ENCODE measurements at regions not wholly inside any gene's neighbourhood (a gene's known extent, or its start where the extent isn't known, plus 50 kb on each side); places are given as distances from the start of the nearest gene placed in this dataset.

DNA sequence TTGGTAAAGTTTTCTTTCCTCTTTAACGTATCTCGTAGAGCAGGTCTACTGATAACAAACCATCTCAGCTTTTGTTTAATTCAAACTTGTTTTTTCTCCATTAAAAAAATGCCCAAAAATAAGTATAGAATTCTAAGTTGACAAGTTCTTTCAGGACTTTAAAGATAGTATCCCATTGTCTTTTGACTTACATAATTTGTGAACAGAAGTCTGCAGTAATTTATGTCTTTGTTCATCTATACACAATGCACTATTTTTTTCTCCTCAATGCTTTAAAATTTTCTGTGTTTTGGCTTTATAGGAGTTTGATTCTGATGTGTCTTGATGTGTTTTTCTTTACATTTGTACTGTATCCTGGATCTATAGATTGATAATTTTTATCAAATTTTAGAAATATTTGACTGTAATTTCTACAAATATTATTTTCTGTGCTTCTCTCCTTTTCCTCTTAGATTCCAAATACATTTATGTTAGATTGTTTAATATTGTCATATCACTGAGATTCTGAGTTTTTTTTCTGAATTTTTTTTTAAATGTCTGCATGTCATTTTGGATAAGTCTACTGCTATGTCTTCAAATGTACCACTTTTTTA lies 143.3 kb downstream of the FTCDNL1 start:
- DNase-seq (ENCODE audit: insufficient read length): no peak
- no peak for FAIRE-seq
- no peak for TF ChIP-seq POLR2AphosphoS5 (IDR thresholded peaks at IDR 0.05; ENCODE audit: low read depth, low read length)
- TF ChIP-seq POLR2A (IDR thresholded peaks at IDR 0.05; ENCODE audit: low read depth, low read length): no peak
- no peak for TF ChIP-seq TAF1 (IDR thresholded peaks at IDR 0.05; ENCODE audit: borderline replicate concordance, low read depth, low read length)

DNA sequence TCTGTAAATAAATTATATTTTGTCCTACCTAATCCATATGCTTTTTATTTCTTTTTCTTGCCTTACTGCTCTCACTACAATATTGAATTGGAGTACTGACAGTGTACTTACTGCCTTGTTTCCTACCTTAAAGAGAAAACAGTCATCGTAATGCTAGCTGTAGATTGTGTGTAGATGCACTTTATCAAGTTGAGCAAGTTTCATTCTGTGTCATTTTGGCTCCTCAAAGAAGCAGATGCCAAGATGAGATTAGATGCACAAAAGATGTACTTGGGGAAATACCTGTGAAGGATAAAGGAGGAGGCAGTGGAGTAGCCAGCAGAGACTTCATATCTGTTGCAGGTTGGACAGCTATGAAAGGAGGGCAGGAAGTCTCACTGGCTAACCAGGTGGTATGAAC lies 145.5 kb downstream of the FTCDNL1 start:
- DNase-seq (ENCODE audit: insufficient read length): no peak

DNA sequence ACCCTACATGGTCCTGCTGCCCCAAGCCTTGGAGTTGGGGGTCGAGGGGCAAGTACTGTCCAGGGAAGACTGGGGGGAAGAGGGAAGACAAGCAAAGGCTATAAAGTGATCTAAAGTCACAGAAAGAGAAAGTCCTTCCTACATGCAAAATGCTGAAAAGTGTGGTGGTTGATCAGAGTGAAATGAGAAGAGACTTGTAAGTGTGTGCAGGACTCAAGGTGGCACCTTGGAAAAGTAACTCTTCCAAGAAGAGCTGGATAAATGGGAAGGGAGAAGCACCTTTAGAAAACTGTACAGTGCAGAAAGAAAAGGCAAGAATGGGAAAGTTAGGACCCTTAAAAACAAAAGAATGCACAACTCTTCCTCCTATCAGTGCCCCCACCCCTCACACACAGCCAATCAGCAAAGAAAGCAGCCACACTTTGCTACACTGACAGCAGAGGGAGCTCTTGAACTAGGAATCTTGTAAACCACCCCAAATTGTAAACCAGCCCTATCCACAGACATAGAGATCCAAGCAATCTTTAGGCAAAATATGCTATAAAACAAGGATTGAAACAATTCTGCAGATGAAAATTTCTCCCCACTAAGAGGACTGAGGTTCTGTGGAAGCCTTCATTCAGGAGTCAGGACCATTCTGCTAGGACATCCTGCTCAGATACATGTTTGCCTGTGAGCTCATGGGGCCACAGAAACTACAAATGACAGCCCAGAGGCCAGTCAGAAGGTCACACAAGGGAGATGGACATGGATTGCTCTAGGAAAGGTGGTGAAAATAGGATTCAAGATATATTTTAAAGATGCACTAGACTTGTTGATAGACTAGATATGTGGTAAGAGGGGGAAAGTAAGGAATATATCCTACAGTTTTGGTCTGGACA lies 146.4 kb downstream of the FTCDNL1 start:
- TF ChIP-seq POLR2AphosphoS5 (IDR thresholded peaks at IDR 0.05; ENCODE audit: low read depth, low read length) (no peak), POLR2A (IDR thresholded peaks at IDR 0.05; ENCODE audit: low read depth, low read length) (no peak), TAF1 (IDR thresholded peaks at IDR 0.05; ENCODE audit: borderline replicate concordance, low read depth, low read length) (no peak)
- no peak for FAIRE-seq
- DNase-seq (ENCODE audit: insufficient read length): no peak

More for the DNA sequence above, 145.5 kb downstream of the FTCDNL1 start:
- TF ChIP-seq TAF1 (IDR thresholded peaks at IDR 0.05; ENCODE audit: borderline replicate concordance, low read depth, low read length) (no peak), POLR2AphosphoS5 (IDR thresholded peaks at IDR 0.05; ENCODE audit: low read depth, low read length) (no peak), POLR2A (IDR thresholded peaks at IDR 0.05; ENCODE audit: low read depth, low read length) (no peak)
- peak; percentile 24 for FAIRE-seq

DNA sequence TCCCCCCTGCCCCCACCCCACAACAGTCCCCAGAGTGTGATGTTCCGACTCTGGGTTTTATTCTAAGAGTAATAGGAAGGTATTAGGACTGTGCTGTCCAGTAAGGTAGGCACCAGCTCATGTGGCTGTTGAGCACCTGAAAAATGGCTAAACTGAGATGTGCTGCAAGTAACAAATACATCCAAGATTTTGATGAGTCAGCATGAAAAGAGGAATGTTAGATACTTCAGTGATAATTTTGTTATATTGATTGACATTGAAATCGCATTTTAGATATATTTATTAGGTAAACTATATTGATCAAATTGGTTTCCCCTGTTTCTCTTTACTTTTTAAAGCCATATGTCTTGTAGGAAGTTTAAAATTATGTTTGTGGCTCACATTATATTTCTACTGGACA lies 147.8 kb downstream of the FTCDNL1 start:
- DNase-seq (ENCODE audit: insufficient read length) (no peak), FAIRE-seq (no peak)
- no peak for TF ChIP-seq POLR2A (IDR thresholded peaks at IDR 0.05; ENCODE audit: low read depth, low read length)
- TF ChIP-seq TAF1 (IDR thresholded peaks at IDR 0.05; ENCODE audit: borderline replicate concordance, low read depth, low read length): no peak
- TF ChIP-seq POLR2AphosphoS5 (IDR thresholded peaks at IDR 0.05; ENCODE audit: low read depth, low read length): no peak

DNA sequence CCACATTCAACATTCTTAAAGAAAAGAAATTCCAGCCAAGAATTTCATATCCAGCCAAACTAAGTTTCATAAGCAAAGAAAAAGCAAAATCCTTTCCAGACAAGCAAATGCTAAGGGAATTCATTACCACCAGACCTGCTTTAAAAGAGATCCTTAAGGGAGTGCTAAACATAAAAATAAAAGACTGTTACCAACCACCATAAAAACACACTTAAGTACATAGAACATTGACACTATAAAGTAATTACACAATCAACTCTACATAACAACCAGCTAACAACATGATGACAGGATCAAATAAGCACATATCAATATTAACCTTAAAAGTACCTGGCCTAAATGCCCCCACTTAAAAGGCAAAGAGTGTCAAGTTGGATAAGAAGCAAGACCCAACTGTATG lies 153.5 kb downstream of the FTCDNL1 start:
- no peak for DNase-seq (ENCODE audit: insufficient read length)
- FAIRE-seq: no peak
- TF ChIP-seq POLR2A (IDR thresholded peaks at IDR 0.05; ENCODE audit: low read depth, low read length) (no peak), TAF1 (IDR thresholded peaks at IDR 0.05; ENCODE audit: borderline replicate concordance, low read depth, low read length) (no peak), POLR2AphosphoS5 (IDR thresholded peaks at IDR 0.05; ENCODE audit: low read depth, low read length) (no peak)

DNA sequence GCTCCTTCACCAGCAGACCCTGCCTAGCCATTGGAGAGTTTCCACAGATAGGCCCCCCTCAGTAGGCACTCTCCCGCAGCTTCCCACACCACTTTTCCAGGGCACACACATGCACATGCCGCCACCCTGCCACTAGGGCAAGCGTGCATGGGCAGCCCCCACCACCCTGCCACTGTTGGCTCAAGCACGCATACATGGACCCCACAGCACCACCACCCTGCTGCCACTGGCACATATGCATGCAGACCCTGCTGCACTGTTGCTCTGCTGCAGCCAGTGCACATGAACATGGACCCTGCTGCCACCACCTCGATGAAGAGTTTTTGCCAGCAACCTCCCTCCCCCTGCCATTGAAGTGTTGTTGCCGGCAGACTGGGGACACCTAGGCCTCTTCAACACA lies 154.9 kb downstream of the FTCDNL1 start:
- DNase-seq (ENCODE audit: insufficient read length) (no peak), FAIRE-seq (no peak)
- TF ChIP-seq POLR2AphosphoS5 (IDR thresholded peaks at IDR 0.05; ENCODE audit: low read depth, low read length) (no peak), POLR2A (IDR thresholded peaks at IDR 0.05; ENCODE audit: low read depth, low read length) (no peak), TAF1 (IDR thresholded peaks at IDR 0.05; ENCODE audit: borderline replicate concordance, low read depth, low read length) (no peak)

DNA sequence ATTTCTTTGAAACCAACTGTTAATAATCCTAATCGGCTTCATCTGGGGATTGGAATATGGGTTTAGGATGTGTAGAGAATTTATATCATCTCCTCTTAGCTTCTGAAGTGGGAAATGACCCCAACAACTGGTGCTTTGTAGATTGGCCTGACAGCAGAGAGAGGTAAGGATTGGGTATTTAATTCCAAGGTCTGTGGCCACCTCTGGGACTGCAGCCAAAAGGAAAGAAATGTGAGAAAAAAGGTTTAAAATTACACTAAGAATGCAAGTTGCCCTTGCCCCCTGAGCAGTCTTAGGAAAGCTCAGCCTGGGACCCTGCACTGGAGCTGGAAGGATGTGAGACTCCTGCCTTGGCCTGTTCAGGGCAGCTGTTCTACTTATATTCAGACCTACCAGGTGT lies 157.1 kb downstream of the FTCDNL1 start:
- no peak for DNase-seq (ENCODE audit: insufficient read length)
- FAIRE-seq: no peak
- TF ChIP-seq POLR2A (IDR thresholded peaks at IDR 0.05; ENCODE audit: low read depth, low read length) (no peak), POLR2AphosphoS5 (IDR thresholded peaks at IDR 0.05; ENCODE audit: low read depth, low read length) (no peak), TAF1 (IDR thresholded peaks at IDR 0.05; ENCODE audit: borderline replicate concordance, low read depth, low read length) (no peak)

DNA sequence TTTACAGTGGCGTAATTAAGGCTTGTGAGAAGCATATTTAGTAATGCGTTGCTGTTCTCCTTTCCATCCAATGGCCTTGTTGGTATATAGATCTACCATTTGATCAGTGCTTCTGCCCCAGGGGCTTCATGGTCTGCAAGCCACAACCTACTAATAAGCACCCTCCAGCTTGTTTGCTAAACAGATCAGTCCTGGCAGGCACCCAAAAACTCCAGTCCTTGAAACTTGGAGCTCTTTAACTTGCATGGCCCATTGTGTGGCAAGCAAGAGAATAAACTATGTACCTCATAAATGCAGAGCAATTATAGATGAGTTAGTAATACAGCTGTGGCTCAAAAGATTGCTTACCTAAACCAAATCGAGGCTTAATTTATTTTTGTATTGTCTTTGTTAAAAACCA lies 158.5 kb downstream of the FTCDNL1 start:
- no peak for DNase-seq (ENCODE audit: insufficient read length)
- TF ChIP-seq TAF1 (IDR thresholded peaks at IDR 0.05; ENCODE audit: borderline replicate concordance, low read depth, low read length): no peak
- no peak for TF ChIP-seq POLR2AphosphoS5 (IDR thresholded peaks at IDR 0.05; ENCODE audit: low read depth, low read length)
- TF ChIP-seq POLR2A (IDR thresholded peaks at IDR 0.05; ENCODE audit: low read depth, low read length): no peak
- FAIRE-seq: no peak

DNA sequence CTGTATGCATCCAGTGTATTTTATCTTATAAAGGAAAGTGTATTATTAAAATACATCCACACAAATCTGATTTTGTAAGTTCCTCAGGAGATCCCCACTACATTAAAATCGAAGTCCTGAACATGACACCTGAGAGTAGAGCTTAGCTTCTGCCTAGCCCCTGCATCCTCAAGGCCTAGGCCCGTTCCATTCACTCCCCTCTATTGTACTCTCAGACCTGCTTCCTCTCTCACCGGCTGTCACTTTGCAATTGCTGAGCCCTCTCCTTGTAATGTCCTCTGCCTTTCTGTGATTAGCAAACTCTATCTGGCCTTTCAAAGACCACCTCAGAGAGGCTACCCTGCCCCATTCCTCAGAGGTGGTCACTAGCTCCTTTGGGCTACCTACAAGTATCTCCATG lies 160.8 kb downstream of the FTCDNL1 start:
- no peak for TF ChIP-seq POLR2AphosphoS5 (IDR thresholded peaks at IDR 0.05; ENCODE audit: low read depth, low read length)
- no peak for FAIRE-seq

DNA sequence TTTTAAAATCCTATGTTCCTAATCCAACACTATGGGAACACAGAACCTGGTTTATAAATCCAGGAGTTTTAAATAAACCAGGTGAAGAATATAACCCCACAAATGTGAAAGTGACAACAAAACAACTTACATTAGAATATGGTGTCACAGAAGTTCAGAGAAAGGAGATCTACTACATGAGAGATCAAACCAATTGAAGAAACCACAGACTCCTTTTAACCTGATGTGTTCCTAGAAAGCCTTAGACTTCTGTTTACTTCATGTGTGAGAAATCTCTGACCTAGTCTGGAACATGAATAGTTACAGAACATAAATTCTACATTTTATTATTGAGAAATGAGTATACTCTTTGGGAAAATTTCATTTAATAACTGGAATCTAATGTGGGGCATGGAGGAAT lies 165.3 kb downstream of the FTCDNL1 start:
- TF ChIP-seq POLR2A (IDR thresholded peaks at IDR 0.05; ENCODE audit: low read depth, low read length) (no peak), TAF1 (IDR thresholded peaks at IDR 0.05; ENCODE audit: borderline replicate concordance, low read depth, low read length) (no peak), POLR2AphosphoS5 (IDR thresholded peaks at IDR 0.05; ENCODE audit: low read depth, low read length) (no peak)
- no peak for DNase-seq (ENCODE audit: insufficient read length)
- no peak for FAIRE-seq

More for the DNA sequence above, 160.8 kb downstream of the FTCDNL1 start:
- DNase-seq (ENCODE audit: insufficient read length): no peak

DNA sequence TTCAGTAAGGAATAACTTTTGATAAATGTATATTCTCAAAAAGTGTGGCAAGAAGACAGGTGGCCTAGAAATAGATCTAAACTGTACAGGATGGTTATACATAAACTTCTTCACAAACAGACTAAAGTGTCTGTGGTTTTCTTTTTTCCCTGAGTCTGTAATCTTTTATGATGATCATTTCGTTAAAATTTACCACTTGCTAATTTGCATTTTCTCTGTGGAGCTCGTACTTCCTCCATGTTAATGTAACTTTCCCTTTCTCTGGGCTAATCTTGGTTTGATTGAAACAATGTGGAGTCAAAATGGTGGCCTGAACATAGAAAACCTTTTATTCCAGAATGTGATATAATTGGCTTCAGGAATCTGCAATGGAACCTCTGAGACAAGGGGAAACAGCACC lies 166.2 kb downstream of the FTCDNL1 start:
- DNase-seq (ENCODE audit: insufficient read length) (no peak), FAIRE-seq (no peak)
- TF ChIP-seq POLR2AphosphoS5 (IDR thresholded peaks at IDR 0.05; ENCODE audit: low read depth, low read length) (no peak), POLR2A (IDR thresholded peaks at IDR 0.05; ENCODE audit: low read depth, low read length) (no peak), TAF1 (IDR thresholded peaks at IDR 0.05; ENCODE audit: borderline replicate concordance, low read depth, low read length) (no peak)

DNA sequence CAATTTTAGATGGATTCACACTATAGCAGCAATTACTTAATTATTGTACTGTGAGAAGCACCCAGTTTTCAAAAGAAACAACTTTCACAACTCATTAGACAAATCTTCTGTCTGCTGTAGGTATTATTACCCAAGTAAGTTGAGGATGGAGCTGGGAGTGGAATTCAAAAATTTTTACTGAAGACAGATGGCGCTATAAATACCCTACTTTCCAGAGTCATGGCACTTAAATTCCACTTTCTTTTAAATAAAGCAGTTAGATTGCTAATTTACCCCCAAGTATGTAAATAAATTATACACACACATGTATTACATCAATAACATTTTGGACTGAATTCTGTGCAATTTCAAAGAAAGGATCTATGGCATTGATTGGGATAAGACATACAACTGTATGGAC lies 166.8 kb downstream of the FTCDNL1 start:
- FAIRE-seq (no peak), DNase-seq (ENCODE audit: insufficient read length) (no peak)
- TF ChIP-seq TAF1 (IDR thresholded peaks at IDR 0.05; ENCODE audit: borderline replicate concordance, low read depth, low read length): no peak
- TF ChIP-seq POLR2A (IDR thresholded peaks at IDR 0.05; ENCODE audit: low read depth, low read length): no peak
- no peak for TF ChIP-seq POLR2AphosphoS5 (IDR thresholded peaks at IDR 0.05; ENCODE audit: low read depth, low read length)
